GM18502 (cell line): ENCODE measurements at regions not wholly inside any gene's neighbourhood (a gene's known extent, or its start where the extent isn't known, plus 50 kb on each side); places are given as distances from the start of the nearest gene placed in this dataset.
"Not testable (repeated sequence)": the region's sequence is repeated elsewhere in the genome, so short reads cannot be mapped to it uniquely, and the experiment has no call there.

Experiments
- ATAC-seq: cut with Tn5 transposase; IDR thresholded peaks from one replicate; pipeline ENCODE4 v1.9.1; 2021; ENCODE audit warnings: mild to moderate bottlenecking; ENCODE audit not compliant: unreplicated experiment, poor library complexity

- ATAC-seq: no peak
Measured at GRCh38 chr20:11672959-11673358, 244.7 kb upstream of the BTBD3 start.

- no peak for ATAC-seq
Measured at GRCh38 chr20:11675920-11676629, 241.6 kb upstream of the BTBD3 start.

- no peak for ATAC-seq
Measured at GRCh38 chr20:11676630-11677287, 240.9 kb upstream of the BTBD3 start.

- ATAC-seq: no peak
Measured at GRCh38 chr20:11677428-11677827, 240.3 kb upstream of the BTBD3 start.

- no peak for ATAC-seq
Measured at GRCh38 chr20:11677836-11678235, 239.9 kb upstream of the BTBD3 start.

GRCh38 chr20:11682285-11682684, 235.4 kb upstream of the BTBD3 start:
- ATAC-seq: no peak

- ATAC-seq: no peak
Measured at GRCh38 chr20:11686195-11686594, 231.5 kb upstream of the BTBD3 start.

GRCh38 chr20:11686820-11687543, 230.7 kb upstream of the BTBD3 start:
- ATAC-seq: no peak

GRCh38 chr20:11687546-11688292, 230.0 kb upstream of the BTBD3 start:
- ATAC-seq: no peak

- no peak for ATAC-seq
Measured at GRCh38 chr20:11689262-11689661, 228.4 kb upstream of the BTBD3 start.

- ATAC-seq: no peak
Measured at GRCh38 chr20:11691766-11692165, 225.9 kb upstream of the BTBD3 start.

- no peak for ATAC-seq
Measured at GRCh38 chr20:11692567-11692966, 225.1 kb upstream of the BTBD3 start.

GRCh38 chr20:11694467-11694866, 223.2 kb upstream of the BTBD3 start:
- ATAC-seq: no peak

GRCh38 chr20:11697055-11697454, 220.6 kb upstream of the BTBD3 start:
- no peak for ATAC-seq

GRCh38 chr20:11697646-11698045, 220.0 kb upstream of the BTBD3 start:
- ATAC-seq: no peak

GRCh38 chr20:11698124-11698523, 219.6 kb upstream of the BTBD3 start:
- ATAC-seq: no peak

GRCh38 chr20:11700831-11701230, 216.9 kb upstream of the BTBD3 start:
- ATAC-seq: no peak

- no peak for ATAC-seq
Measured at GRCh38 chr20:11702721-11703518, 214.8 kb upstream of the BTBD3 start.

- no peak for ATAC-seq
Measured at GRCh38 chr20:11705512-11705911, 212.2 kb upstream of the BTBD3 start.

GRCh38 chr20:11708223-11708622, 209.5 kb upstream of the BTBD3 start:
- ATAC-seq: not testable (repeated sequence)
